A673 (cell line): ENCODE measurements at regions not wholly inside any gene's neighbourhood (a gene's known extent, or its start where the extent isn't known, plus 50 kb on each side); places are given as distances from the start of the nearest gene placed in this dataset.

ENCODE experiments used
- EZH2 ChIP-seq: fragments of 200-600 bp; sonication (generic); IDR thresholded peaks from 2 replicates; pipeline ENCODE4 v1.6.1; 2017; ENCODE audit warnings: borderline replicate concordance, low read depth, mild to moderate bottlenecking, mixed read lengths, antibody characterized with exemption, low read length; ENCODE audit not compliant: poor library complexity, severe bottlenecking
- TF ChIP-seq, protein P1 (sequence below): fragments of 300-800, 200-600 bp; sonication (generic); conservative IDR thresholded peaks from 2 replicates; pipeline ENCODE4 v1.5.1; 2017; ENCODE audit warnings: low read depth, mild to moderate bottlenecking, antibody characterized with exemption, low read length, moderate library complexity, mixed read lengths

DNA sequence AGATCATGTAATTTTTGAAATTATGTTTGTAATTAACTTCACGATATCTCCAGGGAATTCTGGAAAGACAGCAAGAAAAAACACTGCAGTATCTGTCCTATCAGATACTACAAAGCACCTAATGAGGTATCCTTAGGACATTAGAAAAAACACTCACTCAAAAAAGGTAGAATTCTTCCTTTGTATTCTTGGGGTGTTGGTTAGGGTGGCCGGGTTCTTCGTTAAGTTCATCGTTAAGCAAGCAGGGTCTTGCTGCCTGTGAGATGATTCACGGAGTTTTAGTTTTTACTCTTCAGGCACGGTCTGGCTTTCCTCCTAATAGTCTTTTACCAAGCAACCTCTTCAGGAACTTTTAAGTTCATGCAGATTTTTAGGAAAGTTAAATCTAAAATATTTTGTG, 91.4 kb upstream of the IRX4 start:
- TF ChIP-seq EZH2 = no peak
- TF ChIP-seq, protein P1, sequence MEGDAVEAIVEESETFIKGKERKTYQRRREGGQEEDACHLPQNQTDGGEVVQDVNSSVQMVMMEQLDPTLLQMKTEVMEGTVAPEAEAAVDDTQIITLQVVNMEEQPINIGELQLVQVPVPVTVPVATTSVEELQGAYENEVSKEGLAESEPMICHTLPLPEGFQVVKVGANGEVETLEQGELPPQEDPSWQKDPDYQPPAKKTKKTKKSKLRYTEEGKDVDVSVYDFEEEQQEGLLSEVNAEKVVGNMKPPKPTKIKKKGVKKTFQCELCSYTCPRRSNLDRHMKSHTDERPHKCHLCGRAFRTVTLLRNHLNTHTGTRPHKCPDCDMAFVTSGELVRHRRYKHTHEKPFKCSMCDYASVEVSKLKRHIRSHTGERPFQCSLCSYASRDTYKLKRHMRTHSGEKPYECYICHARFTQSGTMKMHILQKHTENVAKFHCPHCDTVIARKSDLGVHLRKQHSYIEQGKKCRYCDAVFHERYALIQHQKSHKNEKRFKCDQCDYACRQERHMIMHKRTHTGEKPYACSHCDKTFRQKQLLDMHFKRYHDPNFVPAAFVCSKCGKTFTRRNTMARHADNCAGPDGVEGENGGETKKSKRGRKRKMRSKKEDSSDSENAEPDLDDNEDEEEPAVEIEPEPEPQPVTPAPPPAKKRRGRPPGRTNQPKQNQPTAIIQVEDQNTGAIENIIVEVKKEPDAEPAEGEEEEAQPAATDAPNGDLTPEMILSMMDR = no peak
